Psoas muscle (tissue), 7 donors: ENCODE measurements at regions not wholly inside any gene's neighbourhood (a gene's known extent, or its start where the extent isn't known, plus 50 kb on each side); places are given as distances from the start of the nearest gene placed in this dataset.
"Not testable (repeated sequence)": the region's sequence is repeated elsewhere in the genome, so short reads cannot be mapped to it uniquely, and the experiment has no call there.

ENCODE experiments used
- ATAC-seq, 4 donors: fragments of 200-7000 bp; cut with Tn5 transposase; one replicate each; pipeline ENCODE4 v1.9.1; 2020; ENCODE audit warnings: moderate library complexity in 3 of 4, mild to moderate bottlenecking in 2 of 4
- DNase-seq, 2 donors: peaks; one replicate each; pipeline ENCODE4 v3.0.0-alpha.2; 2020
- H3K27ac ChIP-seq: fragments of 200-600 bp; one replicate; pipeline ENCODE4 v1.8.0; 2022
- H3K27me3 ChIP-seq, 3 donors: fragments of 200-600 bp in 1 of 3; one replicate each; pipeline versions ENCODE4 v1.6.1 to v1.8.0; 2013 to 2022; ENCODE audit warnings: low read length in 2 of 3, mild to moderate bottlenecking in 2 of 3, moderate library complexity in 1 of 3; ENCODE audit not compliant: insufficient read depth in 3 of 3
- H3K36me3 ChIP-seq, 2 donors: fragments of 200-600 bp in 1 of 2; one replicate each; pipeline versions ENCODE4 v1.6.1 to v1.8.0; 2013 to 2022; ENCODE audit warnings: low read depth in 1 of 2, mild to moderate bottlenecking in 1 of 2, moderate library complexity in 1 of 2; ENCODE audit not compliant: insufficient read depth in 1 of 2
- H3K4me1 ChIP-seq: fragments of 200-600 bp; one replicate; pipeline ENCODE4 v1.8.0; 2022
- H3K4me3 ChIP-seq: fragments of 200-600 bp; one replicate; pipeline ENCODE4 v1.8.0; 2022; ENCODE audit warnings: mild to moderate bottlenecking
- H3K9me3 ChIP-seq: fragments of 200-600 bp; one replicate; pipeline ENCODE4 v1.8.0; 2022
- CTCF ChIP-seq: fragments of 200-600 bp; IDR thresholded peaks from one replicate; pipeline ENCODE4 v1.8.0; 2022; ENCODE audit warnings: antibody characterized with exemption
- WGBS, 3 donors: extraction: QIAGEN DNeasy Blood & Tissue Kit; methylation state at CpG; one replicate each; pipeline versions ENCODE4 v1.1.6 to v1.1.7; 2013; 5-methylcytosine and 5-hydroxymethylcytosine counted together
- intact Hi-C, 2 donors: fragments of 100-400 bp; cut with DNase I; formaldehyde crosslinking; loops; one replicate each; pipeline versions ENCODE4 v1.11.0 to v1.14.2; 2022
- donor health status: healthy with polysubstance abuse.
- donor health status: DM: no; HTN: no; CAD: no; lungs with moderate emphysema.
- donor health status: Bipolar disorder and iron deficiency.
- donor health status: healthy.
- donor health status: DM: yes; HTN: yes; CAD: no.
- donor health status: DM: no; HTN: no; CAD: no.
- donor health status: DM: yes; HTN: yes; CAD: no.

GRCh38 chrX:79466636-79467035 is 99.5 kb upstream of the ITM2A start:
- H3K4me1 ChIP-seq = no peaks in the 10 kb centered on the region
- DNase-seq (no peak), ATAC-seq (no peak)
- H3K9me3 ChIP-seq = no peaks in the 10 kb centered on the region
- H3K36me3 ChIP-seq = no peaks in the 10 kb centered on the region
- H3K27ac ChIP-seq = no peak overlapping the region
- TF ChIP-seq CTCF = no peak
- no peak overlapping the region for H3K4me3 ChIP-seq
- intact Hi-C loops = no loop called here
- H3K27me3 ChIP-seq = peaks cover 0 to 4% (median 0%) of the 10 kb centered on the region in 3 donors

GRCh38 chrX:79462458-79462857 is 95.3 kb upstream of the ITM2A start:
- DNase-seq (no peak), ATAC-seq (no peak)
- H3K36me3 ChIP-seq = no peaks in the 10 kb centered on the region
- H3K27me3 ChIP-seq = peaks cover 0 to 4% (median 0%) of the 10 kb centered on the region in 3 donors
- no peaks in the 10 kb centered on the region for H3K9me3 ChIP-seq
- no peak overlapping the region for H3K4me3 ChIP-seq
- TF ChIP-seq CTCF = no peak
- 87 to 92% (median 91%) methylated on average over 3 of the region's 3 CpGs for WGBS, 3 donors
- intact Hi-C loops = no loop called here
- H3K27ac ChIP-seq = no peak overlapping the region
- no peaks in the 10 kb centered on the region for H3K4me1 ChIP-seq

GRCh38 chrX:79456593-79456992 is 89.5 kb upstream of the ITM2A start:
- H3K36me3 ChIP-seq, intact Hi-C loops, H3K4me3 ChIP-seq, H3K4me1 ChIP-seq, DNase-seq, H3K27ac ChIP-seq, H3K9me3 ChIP-seq, H3K27me3 ChIP-seq, ATAC-seq: not testable (repeated sequence)
- WGBS, 3 donors = 89 to 90% (median 89%) methylated on average over 9 of the region's 9 CpGs

- Histone ChIP-seq H3K27ac (no peak overlapping the region), H3K9me3 (no peaks in the 10 kb centered on the region), H3K4me3 (no peak overlapping the region), H3K4me1 (no peaks in the 10 kb centered on the region), H3K27me3 (no peaks in the 10 kb centered on the region), H3K36me3 (no peaks in the 10 kb centered on the region)
- DNase-seq (peak in 1 of 2 donors; percentile 22), ATAC-seq (no peak)
- no peak for TF ChIP-seq CTCF
- intact Hi-C loops = no loop called here
- 77 to 89% (median 83%) methylated on average over 1 of the region's 1 CpG for WGBS, 3 donors
Observed at GRCh38 chrX:79452881-79453280, 85.7 kb upstream of the ITM2A start.

- intact Hi-C loops = no loop called here
- H3K27me3 ChIP-seq = no peaks in the 10 kb centered on the region
- no peak overlapping the region for H3K27ac ChIP-seq
- no peaks in the 10 kb centered on the region for H3K9me3 ChIP-seq
- no peak for TF ChIP-seq CTCF
- H3K4me3 ChIP-seq = no peak overlapping the region
- no peaks in the 10 kb centered on the region for H3K36me3 ChIP-seq
- no peak for ATAC-seq
- DNase-seq = no peak
- WGBS, 3 donors = 62 to 83% (median 82%) methylated on average over 3 of the region's 3 CpGs
- H3K4me1 ChIP-seq = no peaks in the 10 kb centered on the region
Observed at GRCh38 chrX:79444694-79445210, 77.6 kb upstream of the ITM2A start.
